Thoracic aorta (tissue), 2 donors: ENCODE measurements at regions not wholly inside any gene's neighbourhood (a gene's known extent, or its start where the extent isn't known, plus 50 kb on each side); places are given as distances from the start of the nearest gene placed in this dataset.
A peak's percentile ranks its signal among the peaks of the same experiment; 100 is the strongest.

Source experiments
- ATAC-seq: fragments of 150-250 bp; one replicate; pipeline ENCODE4 v1.8.0; 2017; ENCODE audit warnings: low read depth; ENCODE audit not compliant: insufficient number of reproducible peaks, low FRiP score
- DNase-seq: peaks from one replicate; pipeline ENCODE4 v3.0.0-alpha.2; 2020; ENCODE audit warnings: low spot score
- H3K27ac ChIP-seq, 2 donors: fragments of 200-600 bp; sonication (generic); 1 replicate in 1 of 2; 2 replicates in 1 of 2; pipeline ENCODE4 v1.5.1; 2016; ENCODE audit warnings: mild to moderate bottlenecking in 2 of 2, moderate library complexity in 2 of 2
- H3K27me3 ChIP-seq: fragments of 200-600 bp; sonication (generic); replicated peaks from 2 replicates; pipeline ENCODE4 v1.6.0; 2016; ENCODE audit warnings: mild to moderate bottlenecking; ENCODE audit not compliant: insufficient read depth
- H3K36me3 ChIP-seq: fragments of 200-600 bp; sonication (generic); one replicate; pipeline ENCODE4 v1.5.1; 2016
- H3K4me1 ChIP-seq, 2 donors: fragments of 200-600 bp; sonication (generic); 1 replicate in 1 of 2; 2 replicates in 1 of 2; pipeline versions ENCODE4 v1.5.1 to v1.6.0; 2016; ENCODE audit warnings: low read depth in 2 of 2, mild to moderate bottlenecking in 1 of 2; ENCODE audit not compliant: control insufficient read depth in 1 of 2
- H3K4me3 ChIP-seq: fragments of 200-600 bp; sonication (generic); 2 replicates; pipeline ENCODE4 v1.5.1; 2016; ENCODE audit warnings: mild to moderate bottlenecking
- H3K9me3 ChIP-seq: fragments of 200-600 bp; sonication (generic); 2 replicates; pipeline ENCODE4 v1.5.1; 2016
- CTCF ChIP-seq: fragments of 200-600 bp; sonication (generic); IDR thresholded peaks from one replicate; pipeline ENCODE4 v1.5.1; 2019; ENCODE audit warnings: antibody characterized with exemption

- Histone ChIP-seq H3K4me3 (no peak overlapping the region), H3K4me1 (no peaks in the 10 kb centered on the region), H3K27ac (no peak overlapping the region), H3K36me3 (no peaks in the 10 kb centered on the region), H3K9me3 (no peaks in the 10 kb centered on the region), H3K27me3 (no peaks in the 10 kb centered on the region)
- no peak for ATAC-seq
- no peak for DNase-seq
- no peak for TF ChIP-seq CTCF
These were observed 109.3 kb downstream of the SCP2D1 start for GRCh38 chr20:18922898-18923297.

- no peaks in the 10 kb centered on the region for H3K27me3 ChIP-seq
- DNase-seq, result no peak
- no peak overlapping the region for H3K4me3 ChIP-seq
- no peaks in the 10 kb centered on the region for H3K9me3 ChIP-seq
- H3K4me1 ChIP-seq, result no peaks in the 10 kb centered on the region
- ATAC-seq, result no peak
- H3K36me3 ChIP-seq, result no peaks in the 10 kb centered on the region
- no peak overlapping the region for H3K27ac ChIP-seq
- TF ChIP-seq CTCF, result no peak
These were observed 113.4 kb downstream of the SCP2D1 start for GRCh38 chr20:18926965-18927364.

- Histone ChIP-seq H3K27me3 (no peaks in the 10 kb centered on the region), H3K9me3 (no peaks in the 10 kb centered on the region), H3K27ac (no peak overlapping the region), H3K4me3 (no peak overlapping the region), H3K36me3 (no peaks in the 10 kb centered on the region), H3K4me1 (no peaks in the 10 kb centered on the region)
- ATAC-seq (no peak), DNase-seq (no peak)
- no peak for TF ChIP-seq CTCF
These were observed 115.0 kb downstream of the SCP2D1 start for GRCh38 chr20:18928626-18929025.

- Histone ChIP-seq H3K4me1 (no peaks in the 10 kb centered on the region), H3K36me3 (no peaks in the 10 kb centered on the region), H3K4me3 (no peak overlapping the region), H3K27ac (no peak overlapping the region), H3K27me3 (no peaks in the 10 kb centered on the region), H3K9me3 (no peaks in the 10 kb centered on the region)
- no peak for TF ChIP-seq CTCF
- no peak for ATAC-seq
- no peak for DNase-seq
These were observed 116.2 kb downstream of the SCP2D1 start for GRCh38 chr20:18929800-18930199.

GRCh38 chr20:18943542-18943941 is 130.0 kb downstream of the SCP2D1 start:
- Histone ChIP-seq H3K9me3 (no peaks in the 10 kb centered on the region), H3K36me3 (no peaks in the 10 kb centered on the region), H3K27me3 (no peaks in the 10 kb centered on the region), H3K4me1 (peaks cover 5 to 10% of the 10 kb centered on the region in 2 donors), H3K4me3 (no peak overlapping the region), H3K27ac (peak overlapping the region; percentile 26 to 44)
- DNase-seq, result peak; percentile 6
- no peak for ATAC-seq
- no peak for TF ChIP-seq CTCF
